Prostate gland (tissue), 2 donors: ENCODE measurements at regions not wholly inside any gene's neighbourhood (a gene's known extent, or its start where the extent isn't known, plus 50 kb on each side); places are given as distances from the start of the nearest gene placed in this dataset.
"Not testable (repeated sequence)": the region's sequence is repeated elsewhere in the genome, so short reads cannot be mapped to it uniquely, and the experiment has no call there.

Source experiments
- DNase-seq: peaks from one replicate; pipeline ENCODE4 v3.0.0-alpha.2; 2019; ENCODE audit warnings: low spot score
- H3K27ac ChIP-seq, 2 donors: fragments of 200-600 bp; sonication (generic); 2 replicates each; pipeline ENCODE4 v1.5.1; 2017 to 2019
- H3K27me3 ChIP-seq: fragments of 200-600 bp; sonication (generic); replicated peaks from 2 replicates; pipeline ENCODE4 v1.5.1; 2019; ENCODE audit not compliant: insufficient read depth
- H3K36me3 ChIP-seq, 2 donors: fragments of 200-600 bp; sonication (generic); 1 replicate in 1 of 2; 2 replicates in 1 of 2; pipeline versions ENCODE4 v1.5.1 to v1.8.1; 2017 to 2019
- H3K4me1 ChIP-seq: fragments of 200-600 bp; sonication (generic); replicated peaks from 2 replicates; pipeline ENCODE4 v1.5.1; 2019
- H3K4me3 ChIP-seq, 2 donors: fragments of 200-600 bp; sonication (generic); 2 replicates each; pipeline ENCODE4 v1.5.1; 2017 to 2019
- H3K9me3 ChIP-seq: fragments of 200-600 bp; sonication (generic); 2 replicates; pipeline ENCODE4 v1.5.1; 2017
- POLR2A ChIP-seq: fragments of 450-650 bp; IDR thresholded peaks from one replicate; pipeline ENCODE4 v1.6.1; 2016; ENCODE audit warnings: antibody characterized with exemption, mild to moderate bottlenecking
- POLR2AphosphoS5 ChIP-seq: sonication (generic); formaldehyde crosslinking; IDR thresholded peaks from one replicate; pipeline ENCODE4 v1.6.1; 2017; ENCODE audit warnings: antibody characterized with exemption
- WGBS: methylation state at CpG from one replicate; pipeline ENCODE4 v1.1.5; 2018; 5-methylcytosine and 5-hydroxymethylcytosine counted together
- intact Hi-C: fragments of 100-400 bp; cut with DNase I; formaldehyde crosslinking; loops from one replicate; pipeline ENCODE4 v1.14.2; 2022
- TF ChIP-seq, protein P1 (sequence below), 4 experiments: fragments of 200-600 bp in 2 of 4; fragments of 450-650 bp in 2 of 4; sonication (generic) in 2 of 4; IDR thresholded peaks; 1 replicate in 3 of 4; 2 replicates in 1 of 4; pipeline ENCODE4 v1.5.1; 2016 to 2019; ENCODE audit warnings: antibody characterized with exemption in 4 of 4, mild to moderate bottlenecking in 2 of 4, moderate library complexity in 2 of 4

DNA sequence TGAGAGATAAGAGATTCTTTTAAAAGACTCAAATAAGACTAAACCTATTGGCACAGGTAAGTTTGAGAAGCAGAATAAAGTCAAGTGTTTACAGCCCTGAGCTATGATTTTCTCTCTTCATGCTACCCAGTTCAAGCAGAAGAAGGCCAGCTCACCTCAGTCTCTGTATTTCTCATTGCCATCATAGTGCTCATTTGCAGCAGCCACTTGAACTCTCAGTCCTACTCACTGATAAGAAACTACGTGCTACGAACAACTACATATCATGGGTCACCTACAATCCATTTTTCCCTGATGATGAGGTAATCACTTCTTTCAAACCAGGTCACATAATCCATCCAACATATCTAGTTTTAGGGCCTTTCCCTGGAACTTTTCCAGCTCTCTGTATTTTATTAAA is 617.5 kb downstream of the JRKL start:
- H3K4me1 ChIP-seq = no peaks in the 10 kb centered on the region
- H3K27ac ChIP-seq = no peak overlapping the region
- H3K27me3 ChIP-seq = no peaks in the 10 kb centered on the region
- H3K4me3 ChIP-seq = no peak overlapping the region
- 71% methylated on average over 2 of the region's 2 CpGs for WGBS
- DNase-seq = no peak
- H3K9me3 ChIP-seq = no peaks in the 10 kb centered on the region
- H3K36me3 ChIP-seq = no peaks in the 10 kb centered on the region
- TF ChIP-seq, protein P1, sequence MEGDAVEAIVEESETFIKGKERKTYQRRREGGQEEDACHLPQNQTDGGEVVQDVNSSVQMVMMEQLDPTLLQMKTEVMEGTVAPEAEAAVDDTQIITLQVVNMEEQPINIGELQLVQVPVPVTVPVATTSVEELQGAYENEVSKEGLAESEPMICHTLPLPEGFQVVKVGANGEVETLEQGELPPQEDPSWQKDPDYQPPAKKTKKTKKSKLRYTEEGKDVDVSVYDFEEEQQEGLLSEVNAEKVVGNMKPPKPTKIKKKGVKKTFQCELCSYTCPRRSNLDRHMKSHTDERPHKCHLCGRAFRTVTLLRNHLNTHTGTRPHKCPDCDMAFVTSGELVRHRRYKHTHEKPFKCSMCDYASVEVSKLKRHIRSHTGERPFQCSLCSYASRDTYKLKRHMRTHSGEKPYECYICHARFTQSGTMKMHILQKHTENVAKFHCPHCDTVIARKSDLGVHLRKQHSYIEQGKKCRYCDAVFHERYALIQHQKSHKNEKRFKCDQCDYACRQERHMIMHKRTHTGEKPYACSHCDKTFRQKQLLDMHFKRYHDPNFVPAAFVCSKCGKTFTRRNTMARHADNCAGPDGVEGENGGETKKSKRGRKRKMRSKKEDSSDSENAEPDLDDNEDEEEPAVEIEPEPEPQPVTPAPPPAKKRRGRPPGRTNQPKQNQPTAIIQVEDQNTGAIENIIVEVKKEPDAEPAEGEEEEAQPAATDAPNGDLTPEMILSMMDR (IDR thresholded peaks at IDR 0.05) = no peak
- no peak for TF ChIP-seq POLR2AphosphoS5
- TF ChIP-seq POLR2A = no peak
- intact Hi-C loops = no loop called here

DNA sequence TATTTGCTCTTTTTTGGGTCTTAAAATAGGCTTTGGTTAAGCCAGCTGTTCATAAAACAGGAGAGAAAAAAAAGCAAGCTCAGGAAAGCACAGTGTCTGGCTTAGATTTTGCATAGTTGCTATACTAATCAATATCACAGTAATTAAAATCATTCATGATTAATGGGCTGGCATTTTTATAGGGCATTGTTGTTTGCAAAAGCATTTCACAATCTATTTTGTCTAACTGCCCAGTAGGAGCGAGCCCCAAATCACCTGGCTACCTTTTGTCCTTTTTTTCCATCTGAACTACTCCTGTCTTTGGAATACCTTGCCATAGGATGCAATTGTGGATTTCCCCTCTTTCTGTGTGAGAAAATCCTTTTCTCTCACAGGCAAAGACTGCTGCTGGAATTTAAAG is 619.8 kb downstream of the JRKL start:
- intact Hi-C loops = no loop called here
- no peak for DNase-seq
- Histone ChIP-seq H3K9me3 (no peaks in the 10 kb centered on the region), H3K36me3 (no peaks in the 10 kb centered on the region), H3K4me3 (no peak overlapping the region), H3K4me1 (no peaks in the 10 kb centered on the region), H3K27me3 (no peaks in the 10 kb centered on the region), H3K27ac (no peak overlapping the region)
- 39% methylated on average over 1 of the region's 1 CpG for WGBS
- TF ChIP-seq POLR2AphosphoS5 = no peak
- TF ChIP-seq, protein P1 (IDR thresholded peaks at IDR 0.05) = no peak
- no peak for TF ChIP-seq POLR2A

DNA sequence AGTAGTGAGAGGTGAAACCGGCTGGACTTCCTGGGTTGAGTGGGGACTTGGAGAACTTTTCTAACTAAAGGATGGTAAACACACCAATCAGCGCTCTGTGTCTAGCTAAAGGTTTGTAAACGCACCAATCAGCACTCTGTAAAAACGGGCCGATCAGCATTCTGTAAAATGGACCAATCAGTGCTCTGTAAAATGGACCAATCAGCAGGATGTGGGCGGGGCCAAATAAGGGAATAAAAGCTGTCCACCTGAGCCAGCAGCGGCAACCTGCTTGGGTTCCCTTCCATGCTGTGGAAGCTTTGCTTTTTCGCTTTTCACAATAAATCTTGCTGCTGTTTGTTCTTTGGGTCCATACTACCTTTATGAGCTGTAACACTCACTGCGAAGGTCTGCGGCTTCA is 621.2 kb downstream of the JRKL start:
- H3K36me3 ChIP-seq, H3K4me1 ChIP-seq, DNase-seq, H3K27ac ChIP-seq, H3K27me3 ChIP-seq, H3K9me3 ChIP-seq, intact Hi-C loops, H3K4me3 ChIP-seq: not testable (repeated sequence)
- 88% methylated on average over 10 of the region's 10 CpGs for WGBS

DNA sequence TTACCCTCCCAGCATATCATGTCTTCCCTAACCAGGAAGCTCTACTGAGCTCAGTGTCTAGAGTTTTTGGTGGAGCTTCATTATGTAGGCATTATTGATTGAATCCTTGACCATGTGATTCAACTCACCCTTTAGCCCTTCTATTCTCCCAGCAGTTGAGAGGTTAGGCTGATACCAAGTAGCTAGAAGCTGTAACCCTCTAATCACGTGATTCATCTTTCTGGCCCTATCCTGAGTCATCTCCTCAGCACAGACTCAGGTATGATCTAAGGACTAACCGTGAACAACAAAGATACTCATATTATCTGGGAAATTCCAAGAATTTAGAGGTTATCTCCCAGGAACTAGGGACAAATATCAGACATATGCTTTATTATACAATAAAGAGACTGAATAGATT is 625.5 kb downstream of the JRKL start:
- WGBS = 82% methylated on average over 2 of the region's 2 CpGs
- no peak for TF ChIP-seq POLR2A
- H3K9me3 ChIP-seq = no peaks in the 10 kb centered on the region

DNA sequence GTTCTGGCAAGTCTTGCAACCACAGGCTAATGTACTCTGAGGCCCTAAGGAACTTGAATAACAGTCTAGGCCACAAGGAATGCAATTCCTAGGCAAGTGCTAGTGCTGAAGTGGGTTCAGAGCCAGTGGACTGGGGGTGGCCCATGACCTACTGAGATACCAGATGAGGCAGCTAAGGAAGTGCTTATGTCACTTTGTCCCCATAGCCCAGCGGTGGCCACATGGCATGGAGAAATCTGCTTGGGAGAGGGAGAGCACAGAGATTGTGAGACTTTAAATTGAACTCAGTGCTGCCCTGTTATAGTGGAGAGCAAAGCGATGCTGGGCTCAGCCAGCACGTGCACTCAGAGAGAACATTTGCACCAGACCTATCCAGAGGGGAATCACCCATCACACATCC is 629.5 kb downstream of the JRKL start:
- no peak overlapping the region for H3K27ac ChIP-seq
- DNase-seq = no peak
- TF ChIP-seq POLR2AphosphoS5 = no peak
- TF ChIP-seq POLR2A = no peak
- TF ChIP-seq, protein P1 (IDR thresholded peaks at IDR 0.05) = no peak
- no peaks in the 10 kb centered on the region for H3K27me3 ChIP-seq
- 88% methylated on average over 3 of the region's 3 CpGs for whole genome bisulfite sequencing
- intact Hi-C loops = no loop called here
- H3K4me1 ChIP-seq = no peaks in the 10 kb centered on the region
- no peaks in the 10 kb centered on the region for H3K9me3 ChIP-seq
- no peaks in the 10 kb centered on the region for H3K36me3 ChIP-seq
- H3K4me3 ChIP-seq = no peak overlapping the region

More for the DNA sequence above, 625.5 kb downstream of the JRKL start:
- Histone ChIP-seq H3K4me3 (no peak overlapping the region), H3K27ac (no peak overlapping the region), H3K36me3 (no peaks in the 10 kb centered on the region), H3K27me3 (no peaks in the 10 kb centered on the region), H3K4me1 (no peaks in the 10 kb centered on the region)
- no peak for DNase-seq
- intact Hi-C loops = no loop called here

DNA sequence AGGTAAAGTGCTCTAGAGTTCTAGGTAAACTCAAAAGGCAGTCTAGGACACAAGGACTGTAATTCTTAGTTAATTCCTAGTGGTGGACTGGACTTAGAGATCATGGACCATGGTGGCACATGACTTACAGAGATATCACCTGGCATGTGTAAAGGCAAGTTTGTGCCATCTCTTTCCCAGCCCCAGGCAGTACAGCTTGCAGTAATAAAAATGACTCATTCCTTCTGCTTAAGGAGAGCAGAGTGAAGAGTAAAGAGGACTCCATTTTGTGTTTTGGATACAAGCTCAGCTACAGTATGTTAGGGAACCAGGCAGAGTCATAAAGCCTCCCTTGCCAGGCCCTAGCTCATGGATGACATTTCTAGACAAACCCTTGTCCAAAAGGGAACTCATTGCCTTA is 629.9 kb downstream of the JRKL start:
- no peak for DNase-seq
- Histone ChIP-seq H3K27me3 (no peaks in the 10 kb centered on the region), H3K27ac (no peak overlapping the region), H3K4me1 (no peaks in the 10 kb centered on the region), H3K36me3 (no peaks in the 10 kb centered on the region), H3K9me3 (no peaks in the 10 kb centered on the region), H3K4me3 (no peak overlapping the region)
- intact Hi-C loops = no loop called here
- TF ChIP-seq POLR2AphosphoS5 (no peak), POLR2A (no peak)
- TF ChIP-seq, protein P1 (IDR thresholded peaks at IDR 0.05) = no peak
